ENCODE measurements at regions not wholly inside any gene's neighbourhood (a gene's known extent, or its start where the extent isn't known, plus 50 kb on each side); places are given as distances from the start of the nearest gene placed in this dataset.
A peak's percentile ranks its signal among the peaks of the same experiment; 100 is the strongest.

- TF ChIP-seq CTCF (IDR thresholded peaks at IDR 0.05; ENCODE audit: low read depth, low read length), result no peak
- peak in 1 of 2 donors; percentile 13 for DNase-seq (ENCODE audit: low read depth in 2 of 2)
- H3K4me3 ChIP-seq (replicated peaks in 1 of 2; ENCODE audit: low read depth in 2 of 2, low read length in 2 of 2), result no peak overlapping the region
Observed at GRCh38 chr6:14656078-14656521, 538.5 kb downstream of the CD83 start.

- no peak overlapping the region for H3K4me3 ChIP-seq (replicated peaks in 1 of 2; ENCODE audit: low read depth in 2 of 2, low read length in 2 of 2)
- DNase-seq (ENCODE audit: low read depth in 2 of 2), result no peak
- TF ChIP-seq CTCF (IDR thresholded peaks at IDR 0.05; ENCODE audit: low read depth, low read length), result no peak
Observed at GRCh38 chr6:14656649-14657048, 539.1 kb downstream of the CD83 start.

- DNase-seq (ENCODE audit: low read depth in 2 of 2), result no peak
- H3K4me3 ChIP-seq (replicated peaks in 1 of 2; ENCODE audit: low read depth in 2 of 2, low read length in 2 of 2), result no peak overlapping the region
- no peak for TF ChIP-seq CTCF (IDR thresholded peaks at IDR 0.05; ENCODE audit: low read depth, low read length)
Observed at GRCh38 chr6:14658030-14658429, 540.5 kb downstream of the CD83 start.

- no peak for TF ChIP-seq CTCF (IDR thresholded peaks at IDR 0.05; ENCODE audit: low read depth, low read length)
- peak; percentile 38 to 40 for DNase-seq (ENCODE audit: low read depth in 2 of 2)
- H3K4me3 ChIP-seq (replicated peaks in 1 of 2; ENCODE audit: low read depth in 2 of 2, low read length in 2 of 2), result no peak overlapping the region
Observed at GRCh38 chr6:14658886-14659561, 541.5 kb downstream of the CD83 start.

- no peak overlapping the region for H3K4me3 ChIP-seq (replicated peaks in 1 of 2; ENCODE audit: low read depth in 2 of 2, low read length in 2 of 2)
- no peak for TF ChIP-seq CTCF (IDR thresholded peaks at IDR 0.05; ENCODE audit: low read depth, low read length)
- no peak for DNase-seq (ENCODE audit: low read depth in 2 of 2)
Observed at GRCh38 chr6:14659841-14660240, 542.3 kb downstream of the CD83 start.

GRCh38 chr6:14660806-14661579, 543.4 kb downstream of the CD83 start:
- no peak overlapping the region for H3K4me3 ChIP-seq (replicated peaks in 1 of 2; ENCODE audit: low read depth in 2 of 2, low read length in 2 of 2)
- TF ChIP-seq CTCF (IDR thresholded peaks at IDR 0.05; ENCODE audit: low read depth, low read length), result no peak
- peak in 1 of 2 donors; percentile 54 for DNase-seq (ENCODE audit: low read depth in 2 of 2)
